ENCODE measurements at regions not wholly inside any gene's neighbourhood (a gene's known extent, or its start where the extent isn't known, plus 50 kb on each side); places are given as distances from the start of the nearest gene placed in this dataset.

DNA sequence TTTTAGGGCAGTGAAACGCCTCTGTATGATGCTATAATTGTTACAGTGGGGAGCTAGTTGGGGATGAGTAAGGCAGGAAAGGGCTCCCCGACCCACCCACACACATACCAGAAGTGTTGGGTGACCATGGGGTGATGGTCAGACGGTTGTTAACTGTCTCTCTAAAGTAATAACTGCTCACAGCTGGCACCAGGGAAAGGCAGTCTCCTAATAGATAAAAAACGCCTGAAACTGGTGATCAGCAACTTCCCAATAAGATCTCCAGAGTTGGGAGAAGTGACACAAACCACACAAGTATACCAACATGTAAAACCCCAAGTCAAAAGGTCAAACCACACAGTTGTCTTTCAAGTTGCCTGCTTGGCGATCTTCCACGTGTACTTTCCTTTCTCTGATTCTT lies 346.5 kb upstream of the CNTN4 start:
- TF ChIP-seq, protein P1, sequence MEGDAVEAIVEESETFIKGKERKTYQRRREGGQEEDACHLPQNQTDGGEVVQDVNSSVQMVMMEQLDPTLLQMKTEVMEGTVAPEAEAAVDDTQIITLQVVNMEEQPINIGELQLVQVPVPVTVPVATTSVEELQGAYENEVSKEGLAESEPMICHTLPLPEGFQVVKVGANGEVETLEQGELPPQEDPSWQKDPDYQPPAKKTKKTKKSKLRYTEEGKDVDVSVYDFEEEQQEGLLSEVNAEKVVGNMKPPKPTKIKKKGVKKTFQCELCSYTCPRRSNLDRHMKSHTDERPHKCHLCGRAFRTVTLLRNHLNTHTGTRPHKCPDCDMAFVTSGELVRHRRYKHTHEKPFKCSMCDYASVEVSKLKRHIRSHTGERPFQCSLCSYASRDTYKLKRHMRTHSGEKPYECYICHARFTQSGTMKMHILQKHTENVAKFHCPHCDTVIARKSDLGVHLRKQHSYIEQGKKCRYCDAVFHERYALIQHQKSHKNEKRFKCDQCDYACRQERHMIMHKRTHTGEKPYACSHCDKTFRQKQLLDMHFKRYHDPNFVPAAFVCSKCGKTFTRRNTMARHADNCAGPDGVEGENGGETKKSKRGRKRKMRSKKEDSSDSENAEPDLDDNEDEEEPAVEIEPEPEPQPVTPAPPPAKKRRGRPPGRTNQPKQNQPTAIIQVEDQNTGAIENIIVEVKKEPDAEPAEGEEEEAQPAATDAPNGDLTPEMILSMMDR (IDR thresholded peaks at IDR 0.05), result no peak
- no peak for TF ChIP-seq POLR2A (IDR thresholded peaks at IDR 0.05)
- Histone ChIP-seq H3K27me3 (no peaks in the 10 kb centered on the region), H3K36me3 (replicated peaks in 1 of 2) (no peaks in the 10 kb centered on the region), H3K27ac (no peak overlapping the region), H3K4me1 (replicated peaks in 1 of 2) (no peaks in the 10 kb centered on the region), H3K9me3 (replicated peaks in 1 of 3) (no peaks in the 10 kb centered on the region), H3K4me3 (no peak overlapping the region)
- intact Hi-C loops (cut with DNase I), result no loop called here
- 53 to 77% (median 71%) methylated on average over 6 of the region's 6 CpGs for WGBS, 4 donors
- no peak for DNase-seq

DNA sequence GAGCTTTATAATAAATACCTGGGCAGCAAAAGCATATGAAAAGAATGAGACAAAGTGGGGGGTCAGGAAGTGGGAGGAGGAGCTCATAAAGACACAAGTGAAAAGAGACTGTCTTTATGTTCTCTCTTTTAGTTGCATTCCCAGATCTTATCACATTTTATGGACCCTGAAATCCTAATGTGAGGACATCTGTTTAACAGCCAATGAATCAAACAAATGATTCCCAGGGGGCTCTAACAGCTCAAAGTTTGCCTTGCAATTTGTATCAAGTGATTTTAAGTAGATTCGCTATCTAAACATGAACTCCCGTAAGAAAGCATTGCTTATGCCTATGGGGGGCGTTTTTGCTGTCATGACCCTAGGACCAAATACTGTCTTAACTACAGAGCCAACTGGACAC lies 332.3 kb upstream of the CNTN4 start:
- Histone ChIP-seq H3K36me3 (replicated peaks in 1 of 2) (no peaks in the 10 kb centered on the region), H3K27ac (no peak overlapping the region), H3K27me3 (no peaks in the 10 kb centered on the region), H3K4me1 (replicated peaks in 1 of 2) (no peaks in the 10 kb centered on the region), H3K4me3 (no peak overlapping the region), H3K9me3 (replicated peaks in 1 of 3) (no peaks in the 10 kb centered on the region)
- no peak for DNase-seq
- intact Hi-C loops (cut with DNase I), result no loop called here
- TF ChIP-seq, protein P1 (IDR thresholded peaks at IDR 0.05), result no peak
- no peak for TF ChIP-seq POLR2A (IDR thresholded peaks at IDR 0.05)
- 52 to 66% (median 59%) methylated on average over 3 of the region's 3 CpGs for WGBS, 4 donors

DNA sequence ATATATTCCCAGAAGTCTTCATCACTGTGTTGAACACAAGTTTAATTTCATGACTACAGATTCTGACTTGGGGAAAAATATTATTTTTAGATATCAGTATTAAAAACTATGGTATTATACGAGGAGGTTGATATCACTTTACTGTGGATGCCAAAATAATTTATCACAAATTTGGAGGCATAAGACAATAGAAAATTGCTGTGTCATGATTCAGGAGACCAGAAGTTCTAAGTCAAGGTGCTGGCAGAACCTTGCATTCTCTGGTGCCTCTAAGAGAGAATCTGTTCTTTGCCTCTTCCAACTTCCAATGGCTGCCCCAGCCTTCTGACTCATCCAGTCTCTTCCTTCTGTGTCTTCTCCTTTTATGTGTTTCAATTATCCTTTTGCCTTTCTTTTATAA lies 325.0 kb upstream of the CNTN4 start:
- H3K9me3 ChIP-seq (replicated peaks in 1 of 3), result no peaks in the 10 kb centered on the region
- no peaks in the 10 kb centered on the region for H3K27me3 ChIP-seq
- intact Hi-C loops (cut with DNase I), result no loop called here
- DNase-seq, result no peak
- no peak overlapping the region for H3K4me3 ChIP-seq
- TF ChIP-seq POLR2A (IDR thresholded peaks at IDR 0.05), result no peak
- TF ChIP-seq, protein P1 (IDR thresholded peaks at IDR 0.05), result no peak
- no peaks in the 10 kb centered on the region for H3K4me1 ChIP-seq (replicated peaks in 1 of 2)
- no peak overlapping the region for H3K27ac ChIP-seq
- H3K36me3 ChIP-seq (replicated peaks in 1 of 2), result no peaks in the 10 kb centered on the region
- 13 to 41% (median 26%) methylated on average over 1 of the region's 1 CpG for WGBS, 4 donors

DNA sequence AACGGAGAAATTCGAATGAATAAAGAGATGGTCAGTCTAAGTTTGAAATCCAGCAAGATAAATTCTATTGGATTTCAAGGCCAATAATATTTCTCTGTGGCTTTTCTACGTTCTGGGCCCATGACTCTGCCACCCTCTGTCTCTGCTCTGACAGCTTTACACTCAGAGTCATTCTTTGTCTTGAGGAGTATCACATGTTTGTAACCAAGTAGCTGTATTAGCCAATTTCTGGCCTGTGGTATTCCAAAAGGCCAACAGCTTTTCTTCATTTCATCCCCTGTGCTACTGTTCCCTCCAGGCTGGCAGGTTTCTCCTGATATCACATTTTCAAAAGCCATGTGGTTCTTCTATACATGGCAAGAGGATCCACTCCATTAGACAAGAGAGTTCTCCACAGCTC lies 324.1 kb upstream of the CNTN4 start:
- intact Hi-C loops (cut with DNase I), result no loop called here
- Histone ChIP-seq H3K27ac (no peak overlapping the region), H3K27me3 (no peaks in the 10 kb centered on the region), H3K4me1 (replicated peaks in 1 of 2) (no peaks in the 10 kb centered on the region), H3K9me3 (replicated peaks in 1 of 3) (no peaks in the 10 kb centered on the region), H3K36me3 (replicated peaks in 1 of 2) (no peaks in the 10 kb centered on the region), H3K4me3 (no peak overlapping the region)
- 69 to 82% (median 78%) methylated on average over 3 of the region's 3 CpGs for WGBS, 4 donors
- DNase-seq, result no peak
- no peak for TF ChIP-seq POLR2A (IDR thresholded peaks at IDR 0.05)
- TF ChIP-seq, protein P1 (IDR thresholded peaks at IDR 0.05), result no peak

Measured in adrenal gland (tissue), 9 donors.